ENCODE measurements at regions not wholly inside any gene's neighbourhood (a gene's known extent, or its start where the extent isn't known, plus 50 kb on each side); places are given as distances from the start of the nearest gene placed in this dataset.

DNA sequence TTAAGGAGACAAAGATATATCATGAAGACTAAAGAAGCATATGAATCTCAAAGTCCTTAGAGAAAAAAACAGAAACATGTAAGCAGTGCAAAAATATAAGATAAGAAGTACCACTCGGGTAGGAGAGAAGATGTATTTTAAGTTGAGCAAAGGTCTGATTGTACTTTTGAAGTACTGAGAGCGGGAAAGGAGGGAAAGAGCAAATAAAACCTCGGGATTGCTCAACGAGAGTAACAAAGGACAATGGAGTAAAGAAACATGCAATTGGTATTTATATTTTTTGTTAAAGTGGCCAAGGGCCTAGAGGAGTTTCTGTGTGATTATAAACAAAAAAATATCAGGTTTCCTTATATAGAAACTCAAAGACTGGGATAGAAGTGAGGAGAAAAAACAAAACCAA, 251.9 kb downstream of the LNPK start:
- TF ChIP-seq, protein P1, sequence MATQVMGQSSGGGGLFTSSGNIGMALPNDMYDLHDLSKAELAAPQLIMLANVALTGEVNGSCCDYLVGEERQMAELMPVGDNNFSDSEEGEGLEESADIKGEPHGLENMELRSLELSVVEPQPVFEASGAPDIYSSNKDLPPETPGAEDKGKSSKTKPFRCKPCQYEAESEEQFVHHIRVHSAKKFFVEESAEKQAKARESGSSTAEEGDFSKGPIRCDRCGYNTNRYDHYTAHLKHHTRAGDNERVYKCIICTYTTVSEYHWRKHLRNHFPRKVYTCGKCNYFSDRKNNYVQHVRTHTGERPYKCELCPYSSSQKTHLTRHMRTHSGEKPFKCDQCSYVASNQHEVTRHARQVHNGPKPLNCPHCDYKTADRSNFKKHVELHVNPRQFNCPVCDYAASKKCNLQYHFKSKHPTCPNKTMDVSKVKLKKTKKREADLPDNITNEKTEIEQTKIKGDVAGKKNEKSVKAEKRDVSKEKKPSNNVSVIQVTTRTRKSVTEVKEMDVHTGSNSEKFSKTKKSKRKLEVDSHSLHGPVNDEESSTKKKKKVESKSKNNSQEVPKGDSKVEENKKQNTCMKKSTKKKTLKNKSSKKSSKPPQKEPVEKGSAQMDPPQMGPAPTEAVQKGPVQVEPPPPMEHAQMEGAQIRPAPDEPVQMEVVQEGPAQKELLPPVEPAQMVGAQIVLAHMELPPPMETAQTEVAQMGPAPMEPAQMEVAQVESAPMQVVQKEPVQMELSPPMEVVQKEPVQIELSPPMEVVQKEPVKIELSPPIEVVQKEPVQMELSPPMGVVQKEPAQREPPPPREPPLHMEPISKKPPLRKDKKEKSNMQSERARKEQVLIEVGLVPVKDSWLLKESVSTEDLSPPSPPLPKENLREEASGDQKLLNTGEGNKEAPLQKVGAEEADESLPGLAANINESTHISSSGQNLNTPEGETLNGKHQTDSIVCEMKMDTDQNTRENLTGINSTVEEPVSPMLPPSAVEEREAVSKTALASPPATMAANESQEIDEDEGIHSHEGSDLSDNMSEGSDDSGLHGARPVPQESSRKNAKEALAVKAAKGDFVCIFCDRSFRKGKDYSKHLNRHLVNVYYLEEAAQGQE (IDR thresholded peaks at IDR 0.05; ENCODE audit: insufficient replicate concordance, low read depth) = no peak
- TF ChIP-seq GABPA (IDR thresholded peaks at IDR 0.05; ENCODE audit: low read depth) (no peak), POLR2AphosphoS5 (IDR thresholded peaks at IDR 0.05; ENCODE audit: low read depth) (no peak), SPI1 (IDR thresholded peaks at IDR 0.05; ENCODE audit: borderline replicate concordance, low read depth) (no peak)
- TF ChIP-seq, protein P2, sequence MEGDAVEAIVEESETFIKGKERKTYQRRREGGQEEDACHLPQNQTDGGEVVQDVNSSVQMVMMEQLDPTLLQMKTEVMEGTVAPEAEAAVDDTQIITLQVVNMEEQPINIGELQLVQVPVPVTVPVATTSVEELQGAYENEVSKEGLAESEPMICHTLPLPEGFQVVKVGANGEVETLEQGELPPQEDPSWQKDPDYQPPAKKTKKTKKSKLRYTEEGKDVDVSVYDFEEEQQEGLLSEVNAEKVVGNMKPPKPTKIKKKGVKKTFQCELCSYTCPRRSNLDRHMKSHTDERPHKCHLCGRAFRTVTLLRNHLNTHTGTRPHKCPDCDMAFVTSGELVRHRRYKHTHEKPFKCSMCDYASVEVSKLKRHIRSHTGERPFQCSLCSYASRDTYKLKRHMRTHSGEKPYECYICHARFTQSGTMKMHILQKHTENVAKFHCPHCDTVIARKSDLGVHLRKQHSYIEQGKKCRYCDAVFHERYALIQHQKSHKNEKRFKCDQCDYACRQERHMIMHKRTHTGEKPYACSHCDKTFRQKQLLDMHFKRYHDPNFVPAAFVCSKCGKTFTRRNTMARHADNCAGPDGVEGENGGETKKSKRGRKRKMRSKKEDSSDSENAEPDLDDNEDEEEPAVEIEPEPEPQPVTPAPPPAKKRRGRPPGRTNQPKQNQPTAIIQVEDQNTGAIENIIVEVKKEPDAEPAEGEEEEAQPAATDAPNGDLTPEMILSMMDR (IDR thresholded peaks at IDR 0.05; ENCODE audit: insufficient read depth, low read length) = no peak
- Histone ChIP-seq H3K4me3 (replicated peaks; ENCODE audit: insufficient read depth, low read length) (no peak overlapping the region), H3K27me3 (ENCODE audit: insufficient read depth, poor library complexity, severe bottlenecking) (peaks cover under 1% of the 10 kb centered on the region), H3K27ac (replicated peaks) (no peak overlapping the region)
- DNase-seq (ENCODE audit: low read depth in 1 of 2, low spot score in 1 of 2) = no peak

DNA sequence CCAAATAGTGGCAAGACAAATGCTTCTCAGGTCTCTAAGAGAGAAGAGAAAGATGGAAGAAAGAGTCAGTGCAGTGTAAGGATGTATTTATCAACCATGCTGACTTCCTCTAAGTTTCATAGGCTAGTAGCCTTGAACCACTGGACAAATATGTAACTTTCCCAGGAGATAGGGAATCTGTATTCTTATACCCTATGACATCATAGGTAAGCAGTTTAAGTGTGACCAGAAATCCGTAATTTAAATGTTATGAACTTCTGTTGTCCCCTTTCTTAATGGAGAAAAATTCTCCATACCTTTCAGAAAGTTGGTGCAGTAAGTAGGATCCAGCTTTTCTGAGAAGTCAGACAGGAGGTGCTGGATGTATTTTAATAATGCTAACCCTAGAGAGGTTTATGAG, 256.2 kb downstream of the LNPK start:
- no peak for TF ChIP-seq SPI1 (IDR thresholded peaks at IDR 0.05; ENCODE audit: borderline replicate concordance, low read depth)
- TF ChIP-seq, protein P1 (IDR thresholded peaks at IDR 0.05; ENCODE audit: insufficient replicate concordance, low read depth) = no peak
- TF ChIP-seq, protein P2 (IDR thresholded peaks at IDR 0.05; ENCODE audit: insufficient read depth, low read length) = no peak
- no peak for TF ChIP-seq POLR2AphosphoS5 (IDR thresholded peaks at IDR 0.05; ENCODE audit: low read depth)
- no peak for TF ChIP-seq GABPA (IDR thresholded peaks at IDR 0.05; ENCODE audit: low read depth)
- H3K27ac ChIP-seq (replicated peaks) = no peak overlapping the region
- H3K4me3 ChIP-seq (replicated peaks; ENCODE audit: insufficient read depth, low read length) = no peak overlapping the region
- no peaks in the 10 kb centered on the region for H3K27me3 ChIP-seq (ENCODE audit: insufficient read depth, poor library complexity, severe bottlenecking)
- no peak for DNase-seq (ENCODE audit: low read depth in 1 of 2, low spot score in 1 of 2)

DNA sequence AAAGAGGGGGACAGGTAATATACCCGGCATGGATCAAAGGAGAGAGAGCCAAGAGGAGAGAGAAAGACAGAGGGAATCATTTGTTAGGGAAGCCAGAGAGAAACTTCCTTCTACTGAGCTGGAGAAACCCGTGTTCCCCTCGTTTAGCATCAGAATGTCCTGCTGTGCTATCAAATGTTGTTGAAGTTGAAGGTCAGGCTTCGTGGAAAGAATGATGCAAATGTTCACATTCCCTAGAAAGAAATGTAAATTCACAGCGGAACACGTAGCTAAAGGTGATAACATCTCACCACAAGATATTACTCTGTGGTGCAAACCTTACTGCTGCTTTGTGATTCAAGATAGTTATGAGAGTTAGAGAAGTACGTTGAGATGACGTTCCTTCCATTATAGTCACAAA, 258.1 kb downstream of the LNPK start:
- no peak overlapping the region for H3K4me3 ChIP-seq (replicated peaks; ENCODE audit: insufficient read depth, low read length)
- DNase-seq (ENCODE audit: low read depth in 1 of 2, low spot score in 1 of 2) = no peak
- no peak overlapping the region for H3K27ac ChIP-seq (replicated peaks)
- TF ChIP-seq GABPA (IDR thresholded peaks at IDR 0.05; ENCODE audit: low read depth) (no peak), POLR2AphosphoS5 (IDR thresholded peaks at IDR 0.05; ENCODE audit: low read depth) (no peak), SPI1 (IDR thresholded peaks at IDR 0.05; ENCODE audit: borderline replicate concordance, low read depth) (no peak)
- TF ChIP-seq, protein P1 (IDR thresholded peaks at IDR 0.05; ENCODE audit: insufficient replicate concordance, low read depth) = no peak
- TF ChIP-seq, protein P2 (IDR thresholded peaks at IDR 0.05; ENCODE audit: insufficient read depth, low read length) = no peak
- H3K27me3 ChIP-seq (ENCODE audit: insufficient read depth, poor library complexity, severe bottlenecking) = no peaks in the 10 kb centered on the region

All from HL-60 (cell line).